ENCODE measurements at regions not wholly inside any gene's neighbourhood (a gene's known extent, or its start where the extent isn't known, plus 50 kb on each side); places are given as distances from the start of the nearest gene placed in this dataset.
A peak's percentile ranks its signal among the peaks of the same experiment; 100 is the strongest.

GRCh38 chr14:98954349-98955000, 317.5 kb downstream of the BCL11B start:
- no peak for DNase-seq (ENCODE audit: low read depth)
- no peak overlapping the region for H3K4me3 ChIP-seq (ENCODE audit: low read length)
- no peak for TF ChIP-seq CTCF (conservative IDR thresholded peaks at IDR 0.05; ENCODE audit: low read depth, low read length)

GRCh38 chr14:98955036-98955740, 316.8 kb downstream of the BCL11B start:
- H3K4me3 ChIP-seq (ENCODE audit: low read length) = no peak overlapping the region
- DNase-seq (ENCODE audit: low read depth) = no peak
- no peak for TF ChIP-seq CTCF (conservative IDR thresholded peaks at IDR 0.05; ENCODE audit: low read depth, low read length)

- H3K4me3 ChIP-seq (ENCODE audit: low read length) = no peak overlapping the region
- TF ChIP-seq CTCF (conservative IDR thresholded peaks at IDR 0.05; ENCODE audit: low read depth, low read length) = no peak
- no peak for DNase-seq (ENCODE audit: low read depth)
Measured at GRCh38 chr14:98955741-98956070, 316.3 kb downstream of the BCL11B start.

- no peak for TF ChIP-seq CTCF (conservative IDR thresholded peaks at IDR 0.05; ENCODE audit: low read depth, low read length)
- no peak for DNase-seq (ENCODE audit: low read depth)
Measured at GRCh38 chr14:98956181-98956580, 315.8 kb downstream of the BCL11B start.

GRCh38 chr14:98956661-98957060, 315.3 kb downstream of the BCL11B start:
- DNase-seq (ENCODE audit: low read depth) = no peak
- no peak for TF ChIP-seq CTCF (conservative IDR thresholded peaks at IDR 0.05; ENCODE audit: low read depth, low read length)
- no peak overlapping the region for H3K4me3 ChIP-seq (ENCODE audit: low read length)

More at GRCh38 chr14:98956181-98956580, 315.8 kb downstream of the BCL11B start:
- H3K4me3 ChIP-seq (ENCODE audit: low read length) = no peak overlapping the region

GRCh38 chr14:98957211-98958047, 314.6 kb downstream of the BCL11B start:
- peak; percentile 63 for DNase-seq (ENCODE audit: low read depth)
- TF ChIP-seq CTCF (conservative IDR thresholded peaks at IDR 0.05; ENCODE audit: low read depth, low read length) = no peak
- no peak overlapping the region for H3K4me3 ChIP-seq (ENCODE audit: low read length)

All from retinal pigment epithelial cell (primary cell).